Fibroblast of lung (primary cell): ENCODE measurements at regions not wholly inside any gene's neighbourhood (a gene's known extent, or its start where the extent isn't known, plus 50 kb on each side); places are given as distances from the start of the nearest gene placed in this dataset.

Source experiments
- EZH2 ChIP-seq: IDR thresholded peaks from 2 replicates; pipeline ENCODE4 v1.5.1; 2012; ENCODE audit warnings: low read length, control low read depth, mild to moderate bottlenecking; ENCODE audit errors: missing control alignments
- TF ChIP-seq, protein P1 (sequence below), 2 donors: IDR thresholded peaks in 1 of 2; conservative IDR thresholded peaks in 1 of 2; 1 replicate in 1 of 2; 2 replicates in 1 of 2; pipeline ENCODE4 v1.5.1; 2011 to 2012; ENCODE audit warnings: low read length in 2 of 2, control low read depth in 1 of 2, inconsistent platforms in 1 of 2, low read depth in 1 of 2, mild to moderate bottlenecking in 1 of 2

GRCh38 chr2:66269166-66269565 lies 165.8 kb upstream of the MEIS1 start:
- TF ChIP-seq, protein P1, sequence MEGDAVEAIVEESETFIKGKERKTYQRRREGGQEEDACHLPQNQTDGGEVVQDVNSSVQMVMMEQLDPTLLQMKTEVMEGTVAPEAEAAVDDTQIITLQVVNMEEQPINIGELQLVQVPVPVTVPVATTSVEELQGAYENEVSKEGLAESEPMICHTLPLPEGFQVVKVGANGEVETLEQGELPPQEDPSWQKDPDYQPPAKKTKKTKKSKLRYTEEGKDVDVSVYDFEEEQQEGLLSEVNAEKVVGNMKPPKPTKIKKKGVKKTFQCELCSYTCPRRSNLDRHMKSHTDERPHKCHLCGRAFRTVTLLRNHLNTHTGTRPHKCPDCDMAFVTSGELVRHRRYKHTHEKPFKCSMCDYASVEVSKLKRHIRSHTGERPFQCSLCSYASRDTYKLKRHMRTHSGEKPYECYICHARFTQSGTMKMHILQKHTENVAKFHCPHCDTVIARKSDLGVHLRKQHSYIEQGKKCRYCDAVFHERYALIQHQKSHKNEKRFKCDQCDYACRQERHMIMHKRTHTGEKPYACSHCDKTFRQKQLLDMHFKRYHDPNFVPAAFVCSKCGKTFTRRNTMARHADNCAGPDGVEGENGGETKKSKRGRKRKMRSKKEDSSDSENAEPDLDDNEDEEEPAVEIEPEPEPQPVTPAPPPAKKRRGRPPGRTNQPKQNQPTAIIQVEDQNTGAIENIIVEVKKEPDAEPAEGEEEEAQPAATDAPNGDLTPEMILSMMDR (conservative IDR thresholded peaks at IDR 0.05 in 1 of 2, IDR thresholded peaks at IDR 0.05 in 1 of 2; ENCODE audit: low read depth in 1 of 2, low read length in 2 of 2) = no peak
- TF ChIP-seq EZH2 = no peak
